HepG2 (cell line): ENCODE measurements at regions not wholly inside any gene's neighbourhood (a gene's known extent, or its start where the extent isn't known, plus 50 kb on each side); places are given as distances from the start of the nearest gene placed in this dataset.

Experiments
- ATAC-seq: fragments of 200-7000 bp; cut with Tn5 transposase; 3 replicates; pipeline ENCODE4 v1.9.1; 2020; ENCODE audit warnings: mild to moderate bottlenecking, moderate library complexity
- BruUV-seq: library from RNA; stranded (reverse); fragments of 400-500 nt; replicated peaks from 2 replicates; lab custom pipeline; 2021; lab: Mats Ljungman, UMichigan
- CTCF ChIA-PET: fragments of 300-600 bp; formaldehyde crosslinking; extraction: SDS; loops from one replicate; lab custom pipeline; 2021; ENCODE audit warnings: low total read pairs, inconsistent platforms, low intra/inter-chr PET ratio; lab: Yijun Ruan, JAX
- POLR2A ChIA-PET: fragments of 350-600 bp; sonication (Branson Sonifier 250); formaldehyde crosslinking; loops from one replicate; lab custom pipeline; 2020; ENCODE audit warnings: antibody characterized with exemption, inconsistent platforms; lab: Yijun Ruan, JAX
- DNase-seq: peaks from one replicate; pipeline ENCODE4 v3.0.0-alpha.2; 2015; ENCODE audit warnings: low spot score
- FAIRE-seq: peaks from 3 replicates; lab custom pipeline; 2011; peaks lifted over from hg19 to GRCh38; lab: Jason Lieb, UNC
- H2AFZ ChIP-seq: one replicate; pipeline ENCODE4 v1.6.1; 2011; ENCODE audit warnings: low read length, inconsistent platforms
- H3K27ac ChIP-seq: fragments of 300-600 bp; 3 replicates; pipeline ENCODE4 v1.8.0; 2011; ENCODE audit warnings: mixed run types, mild to moderate bottlenecking, mixed read lengths, low read length, inconsistent platforms; ENCODE audit not compliant: insufficient read depth; ENCODE audit errors: extremely low read length
- H3K27me3 ChIP-seq, 2 experiments: fragments of 200-600 bp in 1 of 2; 2 replicates in 1 of 2; 3 replicates in 1 of 2; pipeline versions ENCODE4 v1.6.0 to v1.8.0; 2011; ENCODE audit warnings: low read length in 2 of 2, mild to moderate bottlenecking in 2 of 2, moderate library complexity in 2 of 2, inconsistent platforms in 1 of 2; ENCODE audit not compliant: insufficient read depth in 2 of 2, control insufficient read depth in 1 of 2
- H3K36me3 ChIP-seq, 2 experiments: fragments of 200-600 bp in 1 of 2; replicated peaks in 1 of 2; 2 replicates in 1 of 2; 3 replicates in 1 of 2; pipeline versions ENCODE4 v1.5.1 to v1.8.0; 2011; ENCODE audit warnings: low read length in 2 of 2, inconsistent platforms in 1 of 2; ENCODE audit not compliant: insufficient read depth in 2 of 2, control insufficient read depth in 1 of 2
- H3K4me1 ChIP-seq: 2 replicates; pipeline ENCODE4 v1.5.1; 2012; ENCODE audit warnings: low read length, inconsistent platforms; ENCODE audit not compliant: insufficient read depth
- H3K4me2 ChIP-seq: 2 replicates; pipeline ENCODE4 v1.6.0; 2011; ENCODE audit warnings: low read depth, low read length, inconsistent platforms
- H3K4me3 ChIP-seq, 3 experiments: fragments of 200-600 bp in 1 of 3; sonication (generic), shearing (Covaris generic) in 1 of 3; replicated peaks in 1 of 3; 2 replicates each; pipeline ENCODE4 v1.5.1; 2011 to 2016; ENCODE audit warnings: low read length in 3 of 3, inconsistent platforms in 2 of 3, low read depth in 2 of 3, mild to moderate bottlenecking in 2 of 3, control low read depth in 1 of 3, mixed read lengths in 1 of 3; ENCODE audit not compliant: insufficient read depth in 1 of 3
- H3K79me2 ChIP-seq: one replicate; pipeline ENCODE4 v1.6.1; 2011; ENCODE audit warnings: low read length, inconsistent platforms; ENCODE audit not compliant: insufficient read depth
- H3K9ac ChIP-seq: 2 replicates; pipeline ENCODE4 v1.6.0; 2011; ENCODE audit warnings: mild to moderate bottlenecking, low read depth, low read length, inconsistent platforms; ENCODE audit not compliant: insufficient read depth
- H3K9me3 ChIP-seq: 2 replicates; pipeline ENCODE4 v1.5.1; 2012; ENCODE audit warnings: mild to moderate bottlenecking, low read length
- H4K20me1 ChIP-seq: 2 replicates; pipeline ENCODE4 v1.6.0; 2011; ENCODE audit warnings: inconsistent platforms, mild to moderate bottlenecking, low read length, moderate library complexity; ENCODE audit not compliant: insufficient read depth
- CSRNP1 ChIP-seq: sonication (generic); formaldehyde crosslinking; IDR thresholded peaks from 2 replicates; pipeline ENCODE4 v1.8.1; 2023; ENCODE audit warnings: mild to moderate bottlenecking, missing genetic modification reagents
- HMG20B ChIP-seq: conservative IDR thresholded peaks from 2 replicates; pipeline ENCODE4 v1.6.1; 2016; ENCODE audit warnings: missing genetic modification reagents, missing compliant biosample characterization
- HNRNPUL1 ChIP-seq: fragments of 200-400 bp; formaldehyde crosslinking; IDR thresholded peaks from 2 replicates; pipeline ENCODE4 v1.6.1; 2017; ENCODE audit warnings: low read depth, mild to moderate bottlenecking, low read length, moderate library complexity
- NBN ChIP-seq: fragments of 450-650 bp; conservative IDR thresholded peaks from 2 replicates; pipeline ENCODE4 v1.6.1; 2017
- RAD21 ChIP-seq: fragments of 450-650 bp; formaldehyde crosslinking; IDR thresholded peaks from 2 replicates; pipeline ENCODE4 v1.5.0; 2020; ENCODE audit warnings: mild to moderate bottlenecking
- SYNCRIP ChIP-seq: fragments of 200-400 bp; formaldehyde crosslinking; IDR thresholded peaks from 2 replicates; pipeline ENCODE4 v1.6.1; 2018; ENCODE audit warnings: mild to moderate bottlenecking, low read depth, low read length; ENCODE audit not compliant: insufficient read depth
- ZKSCAN8 ChIP-seq: IDR thresholded peaks from 2 replicates; pipeline ENCODE4 v1.6.1; 2016; ENCODE audit warnings: borderline replicate concordance, missing genetic modification reagents, missing compliant biosample characterization
- ZNF10 ChIP-seq: sonication (generic); formaldehyde crosslinking; IDR thresholded peaks from 2 replicates; pipeline ENCODE4 v1.4.0; 2020; ENCODE audit warnings: mild to moderate bottlenecking, low read depth, missing genetic modification reagents, borderline replicate concordance
- ZNF121 ChIP-seq: sonication (generic); formaldehyde crosslinking; IDR thresholded peaks from 2 replicates; pipeline ENCODE4 v1.5.0; 2020; ENCODE audit warnings: mild to moderate bottlenecking, missing genetic modification reagents
- ZNF724P ChIP-seq: sonication (generic); formaldehyde crosslinking; IDR thresholded peaks from 2 replicates; pipeline ENCODE4 v1.8.0; 2022; ENCODE audit warnings: missing genetic modification reagents, borderline replicate concordance
- ZSCAN29 ChIP-seq: sonication (generic); formaldehyde crosslinking; conservative IDR thresholded peaks from 2 replicates; pipeline ENCODE4 v1.4.0; 2020; ENCODE audit warnings: mild to moderate bottlenecking, missing genetic modification reagents
- WGBS: methylation state at CpG from one replicate; pipeline ENCODE4 v1.1.6; 2017; ENCODE audit warnings: low lambda C conversion rate; 5-methylcytosine and 5-hydroxymethylcytosine counted together
- in situ Hi-C: cut with HindIII; loops from 2 replicates; pipeline ENCODE4 v1.10.0; 2017; ENCODE audit warnings: low pct_unique_long_range_greater_than_20kb; ENCODE audit not compliant: extremely low pct_ligation_motif_present
- intact Hi-C: fragments of 100-400 bp; cut with micrococcal nuclease; formaldehyde crosslinking; loops from one replicate; pipeline ENCODE4 v1.10.0; 2022; ENCODE audit not compliant: unreplicated experiment
- TF ChIP-seq, protein P1 (sequence below), 2 experiments: fragments of 450-650 bp in 1 of 2; sonication (generic) in 1 of 2; formaldehyde crosslinking in 1 of 2; IDR thresholded peaks; 2 replicates each; pipeline versions ENCODE4 v1.6.1 to v1.8.0; 2016 to 2022; ENCODE audit warnings: antibody characterized with exemption in 1 of 2, mild to moderate bottlenecking in 1 of 2, missing genetic modification reagents in 1 of 2

DNA sequence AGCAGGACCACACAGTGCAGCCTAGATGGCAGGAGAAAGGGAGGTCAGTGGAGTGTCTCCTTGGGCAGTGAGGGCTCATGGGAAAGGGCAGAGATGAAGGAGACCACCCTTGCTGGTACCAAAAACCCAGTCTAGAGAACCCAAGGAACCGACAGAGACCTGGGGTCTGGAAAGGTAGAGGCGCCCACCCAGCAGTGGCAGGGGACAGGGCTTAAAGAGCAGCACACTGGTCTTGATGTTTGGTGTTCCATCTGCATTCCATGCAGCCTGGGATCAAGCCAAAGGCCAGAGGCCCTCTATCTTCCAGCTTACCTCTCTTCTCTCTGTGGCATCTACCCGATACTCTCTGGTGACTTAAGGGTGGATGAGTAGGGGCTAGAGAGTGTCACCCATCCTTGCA is 127.5 kb downstream of the PJA1 start (continued):
- TF ChIP-seq RAD21 = no peak
- TF ChIP-seq SYNCRIP = no peak

DNA sequence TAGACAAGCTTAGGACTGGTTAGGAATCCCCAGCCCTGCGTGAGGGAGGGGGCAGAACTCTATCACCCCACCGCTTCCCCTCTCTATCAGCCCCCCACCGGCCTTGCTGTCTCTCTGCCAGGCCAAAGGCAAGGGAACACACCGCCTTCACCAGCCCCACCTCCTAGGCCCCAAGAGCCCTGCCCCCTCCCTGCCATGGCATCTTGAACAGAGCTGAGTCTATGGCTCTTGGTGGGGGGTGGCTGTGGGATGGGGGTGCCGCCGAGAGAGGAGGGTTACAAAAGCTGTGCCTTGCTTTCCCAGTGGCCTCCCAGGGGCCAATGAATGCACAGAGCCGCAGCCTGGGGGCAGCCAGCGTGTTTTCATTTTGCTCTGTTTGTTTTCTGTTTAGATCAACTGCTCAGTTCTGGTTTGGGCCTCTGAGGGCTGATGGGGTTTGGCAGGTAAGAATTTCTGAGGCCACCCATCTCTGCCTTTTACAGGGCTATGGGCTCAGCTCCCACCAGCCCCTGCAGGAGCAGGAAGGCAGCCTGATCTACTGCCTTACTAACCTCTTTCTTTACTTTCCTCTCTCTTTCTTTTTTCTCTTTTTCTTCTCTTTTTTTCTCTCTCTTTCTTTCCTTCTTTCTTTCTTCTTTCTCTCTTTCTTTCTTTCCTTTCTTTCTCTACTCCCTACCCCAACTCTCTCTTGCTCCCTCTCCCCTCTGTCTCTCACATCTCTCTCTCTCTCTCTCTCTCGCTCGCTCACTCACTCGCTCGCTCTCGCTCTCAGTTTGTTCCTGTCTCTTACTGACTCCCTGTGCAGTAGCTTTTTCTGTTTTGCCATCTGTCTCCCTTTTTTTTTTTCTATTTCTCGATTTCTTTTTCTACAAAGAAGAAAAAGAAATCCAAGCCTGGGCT is 128.3 kb downstream of the PJA1 start:
- BruUV-seq = no TSS peak
- WGBS = 45% methylated on average over 10 of the region's 14 CpGs
- Histone ChIP-seq H3K4me1 (no peaks in the 10 kb centered on the region), H3K4me2 (no peak overlapping the region), H3K79me2 (no peaks in the 10 kb centered on the region), H3K9ac (no peak overlapping the region), H3K36me3 (no peaks in the 10 kb centered on the region), H3K27ac (no peak overlapping the region), H4K20me1 (no peaks in the 10 kb centered on the region), H2AFZ (no peak overlapping the region), H3K27me3 (no peaks in the 10 kb centered on the region), H3K4me3 (no peak overlapping the region), H3K9me3 (no peaks in the 10 kb centered on the region)
- in situ Hi-C loops = loop anchor here (10.0 kb wide), 1 partner anchor 212 kb away; the partner anchor contains the start of gene EFNB1
- FAIRE-seq (no peak), DNase-seq (no peak), ATAC-seq (no peak)
- CTCF ChIA-PET = no interaction called here
- intact Hi-C loops = no loop called here
- POLR2A ChIA-PET = no interaction called here
- TF ChIP-seq CSRNP1 (CRISPR knock-in tag) = no peak
- no peak for TF ChIP-seq ZNF724P (CRISPR knock-in tag)
- TF ChIP-seq, protein P1, sequence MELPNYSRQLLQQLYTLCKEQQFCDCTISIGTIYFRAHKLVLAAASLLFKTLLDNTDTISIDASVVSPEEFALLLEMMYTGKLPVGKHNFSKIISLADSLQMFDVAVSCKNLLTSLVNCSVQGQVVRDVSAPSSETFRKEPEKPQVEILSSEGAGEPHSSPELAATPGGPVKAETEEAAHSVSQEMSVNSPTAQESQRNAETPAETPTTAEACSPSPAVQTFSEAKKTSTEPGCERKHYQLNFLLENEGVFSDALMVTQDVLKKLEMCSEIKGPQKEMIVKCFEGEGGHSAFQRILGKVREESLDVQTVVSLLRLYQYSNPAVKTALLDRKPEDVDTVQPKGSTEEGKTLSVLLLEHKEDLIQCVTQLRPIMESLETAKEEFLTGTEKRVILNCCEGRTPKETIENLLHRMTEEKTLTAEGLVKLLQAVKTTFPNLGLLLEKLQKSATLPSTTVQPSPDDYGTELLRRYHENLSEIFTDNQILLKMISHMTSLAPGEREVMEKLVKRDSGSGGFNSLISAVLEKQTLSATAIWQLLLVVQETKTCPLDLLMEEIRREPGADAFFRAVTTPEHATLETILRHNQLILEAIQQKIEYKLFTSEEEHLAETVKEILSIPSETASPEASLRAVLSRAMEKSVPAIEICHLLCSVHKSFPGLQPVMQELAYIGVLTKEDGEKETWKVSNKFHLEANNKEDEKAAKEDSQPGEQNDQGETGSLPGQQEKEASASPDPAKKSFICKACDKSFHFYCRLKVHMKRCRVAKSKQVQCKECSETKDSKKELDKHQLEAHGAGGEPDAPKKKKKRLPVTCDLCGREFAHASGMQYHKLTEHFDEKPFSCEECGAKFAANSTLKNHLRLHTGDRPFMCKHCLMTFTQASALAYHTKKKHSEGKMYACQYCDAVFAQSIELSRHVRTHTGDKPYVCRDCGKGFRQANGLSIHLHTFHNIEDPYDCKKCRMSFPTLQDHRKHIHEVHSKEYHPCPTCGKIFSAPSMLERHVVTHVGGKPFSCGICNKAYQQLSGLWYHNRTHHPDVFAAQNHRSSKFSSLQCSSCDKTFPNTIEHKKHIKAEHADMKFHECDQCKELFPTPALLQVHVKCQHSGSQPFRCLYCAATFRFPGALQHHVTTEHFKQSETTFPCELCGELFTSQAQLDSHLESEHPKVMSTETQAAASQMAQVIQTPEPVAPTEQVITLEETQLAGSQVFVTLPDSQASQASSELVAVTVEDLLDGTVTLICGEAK (IDR thresholded peaks at IDR 0.05) = no peak
- TF ChIP-seq, protein P1 (CRISPR knock-in tag; IDR thresholded peaks at IDR 0.05) = no peak
- TF ChIP-seq ZNF10 (CRISPR knock-in tag) = no peak
- TF ChIP-seq NBN = no peak
- TF ChIP-seq ZSCAN29 = no peak
- TF ChIP-seq ZKSCAN8 (CRISPR knock-in tag) = no peak
- TF ChIP-seq ZNF121 (CRISPR knock-in tag) = no peak
- no peak for TF ChIP-seq HMG20B (CRISPR knock-in tag)
- no peak for TF ChIP-seq HNRNPUL1
